ENCODE measurements at regions not wholly inside any gene's neighbourhood (a gene's known extent, or its start where the extent isn't known, plus 50 kb on each side); places are given as distances from the start of the nearest gene placed in this dataset.

DNA sequence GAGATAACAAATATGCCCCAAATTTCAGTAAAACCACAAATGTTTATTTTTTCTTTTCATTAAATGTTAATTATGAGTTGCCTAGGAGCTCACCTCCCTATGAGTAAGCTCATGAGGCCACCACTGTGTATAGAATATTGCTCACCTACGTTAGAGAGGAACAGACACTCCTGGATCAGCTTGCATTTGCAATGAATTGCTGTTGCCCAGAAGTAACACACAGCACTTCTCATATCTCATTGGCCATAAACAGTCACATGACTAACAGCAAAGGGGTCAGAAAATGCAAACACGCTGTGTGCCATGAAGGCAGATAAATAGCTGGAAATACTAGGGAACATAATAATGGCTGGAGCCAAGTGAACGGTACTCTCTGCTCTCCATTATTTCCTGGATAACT is 89.0 kb upstream of the GALNT5 start:
- ATAC-seq = no peak
- H3K27me3 ChIP-seq = no peaks in the 10 kb centered on the region
- TF ChIP-seq POLR2A (IDR thresholded peaks at IDR 0.05) = no peak
- TF ChIP-seq, protein P1, sequence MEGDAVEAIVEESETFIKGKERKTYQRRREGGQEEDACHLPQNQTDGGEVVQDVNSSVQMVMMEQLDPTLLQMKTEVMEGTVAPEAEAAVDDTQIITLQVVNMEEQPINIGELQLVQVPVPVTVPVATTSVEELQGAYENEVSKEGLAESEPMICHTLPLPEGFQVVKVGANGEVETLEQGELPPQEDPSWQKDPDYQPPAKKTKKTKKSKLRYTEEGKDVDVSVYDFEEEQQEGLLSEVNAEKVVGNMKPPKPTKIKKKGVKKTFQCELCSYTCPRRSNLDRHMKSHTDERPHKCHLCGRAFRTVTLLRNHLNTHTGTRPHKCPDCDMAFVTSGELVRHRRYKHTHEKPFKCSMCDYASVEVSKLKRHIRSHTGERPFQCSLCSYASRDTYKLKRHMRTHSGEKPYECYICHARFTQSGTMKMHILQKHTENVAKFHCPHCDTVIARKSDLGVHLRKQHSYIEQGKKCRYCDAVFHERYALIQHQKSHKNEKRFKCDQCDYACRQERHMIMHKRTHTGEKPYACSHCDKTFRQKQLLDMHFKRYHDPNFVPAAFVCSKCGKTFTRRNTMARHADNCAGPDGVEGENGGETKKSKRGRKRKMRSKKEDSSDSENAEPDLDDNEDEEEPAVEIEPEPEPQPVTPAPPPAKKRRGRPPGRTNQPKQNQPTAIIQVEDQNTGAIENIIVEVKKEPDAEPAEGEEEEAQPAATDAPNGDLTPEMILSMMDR (IDR thresholded peaks at IDR 0.05) = no peak
- WGBS, 4 donors = 73 to 87% (median 82%) methylated on average over 3 of the region's 3 CpGs
- intact Hi-C loops (cut with DNase I) = no loop called here
- peaks cover 0 to 7% (median 3%) of the 10 kb centered on the region in 12 donors for H3K4me1 ChIP-seq
- no peak overlapping the region for H3K27ac ChIP-seq
- no peaks in the 10 kb centered on the region for H3K36me3 ChIP-seq
- no peak for DNase-seq
- H3K9me3 ChIP-seq = peaks cover 0 to 6% (median 0%) of the 10 kb centered on the region in 12 donors
- H3K4me3 ChIP-seq = no peak overlapping the region

DNA sequence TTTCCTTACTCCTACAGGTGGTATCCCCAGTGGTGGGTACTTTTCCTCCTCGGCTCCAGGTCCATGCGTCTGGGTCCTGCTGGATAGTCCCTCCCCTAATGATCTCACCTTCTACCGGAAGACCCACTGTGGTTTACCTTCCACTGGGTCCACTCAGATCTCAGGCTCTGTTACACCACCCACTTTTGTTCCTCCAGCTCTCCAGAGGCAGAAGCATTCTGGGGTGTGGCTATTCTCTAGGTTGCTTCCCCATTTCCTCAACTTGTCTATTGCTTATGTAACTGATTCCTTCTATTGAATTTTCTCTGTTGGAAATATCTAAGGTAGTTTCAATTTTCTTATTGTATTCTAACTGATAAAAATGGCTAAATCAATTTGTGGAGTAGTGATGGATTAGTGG is 87.6 kb upstream of the GALNT5 start:
- Histone ChIP-seq H3K36me3 (no peaks in the 10 kb centered on the region), H3K4me3 (no peak overlapping the region), H3K27me3 (no peaks in the 10 kb centered on the region), H3K4me1 (peaks cover 0 to 15% (median 5%) of the 10 kb centered on the region in 12 donors), H3K9me3 (peaks cover 0 to 5% (median 0%) of the 10 kb centered on the region in 12 donors), H3K27ac (no peak overlapping the region)
- no peak for TF ChIP-seq POLR2A (IDR thresholded peaks at IDR 0.05)
- TF ChIP-seq, protein P1 (IDR thresholded peaks at IDR 0.05) = no peak
- ATAC-seq (no peak), DNase-seq (no peak)
- intact Hi-C loops (cut with DNase I) = no loop called here
- 90 to 92% (median 91%) methylated on average over 3 of the region's 3 CpGs for WGBS, 4 donors

DNA sequence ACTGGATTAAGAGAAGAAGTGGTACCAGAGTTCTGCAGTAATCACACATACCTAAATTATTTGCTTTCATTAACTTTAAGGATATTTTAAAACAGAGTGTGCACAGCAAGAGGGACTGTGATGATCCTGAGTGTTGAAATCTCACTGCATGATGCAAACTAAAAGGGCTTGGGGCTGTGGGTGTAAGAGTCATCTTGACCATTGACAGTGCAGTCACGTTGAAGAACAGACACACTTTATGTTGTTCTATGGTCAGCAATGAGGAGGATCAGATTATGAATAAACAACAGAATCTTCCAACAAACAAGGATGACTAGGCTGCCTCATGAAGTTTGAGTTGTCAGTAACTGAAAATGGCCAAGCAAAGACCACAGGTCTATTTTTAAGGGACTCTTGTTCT is 87.2 kb upstream of the GALNT5 start:
- Histone ChIP-seq H3K27me3 (no peaks in the 10 kb centered on the region), H3K36me3 (no peaks in the 10 kb centered on the region), H3K4me1 (peaks cover 0 to 15% (median 5%) of the 10 kb centered on the region in 12 donors), H3K27ac (no peak overlapping the region), H3K9me3 (peaks cover 0 to under 1% (median 0%) of the 10 kb centered on the region in 12 donors), H3K4me3 (no peak overlapping the region)
- DNase-seq = no peak
- 63 to 89% (median 81%) methylated on average over 1 of the region's 1 CpG for WGBS, 4 donors
- no peak for TF ChIP-seq POLR2A (IDR thresholded peaks at IDR 0.05)
- TF ChIP-seq, protein P1 (IDR thresholded peaks at IDR 0.05) = no peak
- intact Hi-C loops (cut with DNase I) = no loop called here
- ATAC-seq = no peak

DNA sequence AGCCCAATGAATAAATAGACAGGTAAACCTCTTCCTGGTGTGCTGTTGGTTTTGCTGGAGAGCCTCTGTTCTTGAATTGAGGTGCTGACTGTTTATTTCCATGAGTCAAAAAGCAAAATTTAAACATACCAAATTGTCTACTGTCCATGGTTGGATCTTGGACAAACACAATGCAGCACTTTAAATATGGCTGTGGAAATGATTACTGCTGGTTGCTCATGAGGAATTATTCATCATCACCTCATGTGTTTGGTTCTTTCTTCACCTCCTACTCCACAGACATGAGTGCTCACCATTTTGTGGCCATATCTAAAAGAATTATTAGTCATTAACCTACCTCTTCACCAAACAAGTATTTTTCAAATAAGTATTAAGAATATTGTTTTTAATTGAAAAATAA is 85.3 kb upstream of the GALNT5 start:
- no peaks in the 10 kb centered on the region for H3K27me3 ChIP-seq
- intact Hi-C loops (cut with DNase I) = no loop called here
- no peak overlapping the region for H3K27ac ChIP-seq
- H3K4me1 ChIP-seq = peaks cover 0 to 15% (median 5%) of the 10 kb centered on the region in 12 donors
- ATAC-seq (no peak), DNase-seq (no peak)
- H3K36me3 ChIP-seq = no peaks in the 10 kb centered on the region
- H3K9me3 ChIP-seq = peaks cover 0 to 6% (median 0%) of the 10 kb centered on the region in 12 donors
- TF ChIP-seq POLR2A (IDR thresholded peaks at IDR 0.05) = no peak
- TF ChIP-seq, protein P1 (IDR thresholded peaks at IDR 0.05) = no peak
- H3K4me3 ChIP-seq = no peak overlapping the region

All from heart left ventricle (tissue), 16 donors.